HL-60 (cell line): ENCODE measurements at regions not wholly inside any gene's neighbourhood (a gene's known extent, or its start where the extent isn't known, plus 50 kb on each side); places are given as distances from the start of the nearest gene placed in this dataset.

Experiments used
- DNase-seq, 2 experiments: peaks; one replicate each; pipeline ENCODE4 v3.0.0-alpha.2; 2010 to 2020; ENCODE audit warnings: low read depth in 1 of 2, low spot score in 1 of 2
- H3K27ac ChIP-seq: fragments of 250-450 bp; sonication (Bioruptor Pico); replicated peaks from 2 replicates; pipeline ENCODE4 v1.5.1; 2020; ENCODE audit warnings: mild to moderate bottlenecking, moderate library complexity
- H3K27me3 ChIP-seq: fragments of 250-450 bp; sonication (Bioruptor Pico); 2 replicates; pipeline ENCODE4 v1.5.1; 2021; ENCODE audit warnings: mild to moderate bottlenecking, moderate library complexity; ENCODE audit not compliant: insufficient read depth, poor library complexity, severe bottlenecking
- H3K4me3 ChIP-seq: replicated peaks from 2 replicates; pipeline ENCODE4 v1.5.1; 2011; ENCODE audit warnings: mild to moderate bottlenecking, control low read depth, low read length; ENCODE audit not compliant: insufficient read depth
- CTCF ChIP-seq: IDR thresholded peaks from one replicate; pipeline ENCODE4 v1.5.1; 2011; ENCODE audit warnings: low read length, control low read depth, inconsistent platforms; ENCODE audit not compliant: insufficient read depth
- GABPA ChIP-seq: IDR thresholded peaks from 2 replicates; pipeline ENCODE4 v1.6.1; 2012; ENCODE audit warnings: low read depth
- POLR2AphosphoS5 ChIP-seq: IDR thresholded peaks from 2 replicates; pipeline ENCODE4 v1.6.1; 2012; ENCODE audit warnings: low read depth
- SPI1 ChIP-seq: IDR thresholded peaks from 2 replicates; pipeline ENCODE4 v1.6.1; 2012; ENCODE audit warnings: low read depth, mild to moderate bottlenecking, borderline replicate concordance
- TF ChIP-seq, protein P1 (sequence below): IDR thresholded peaks from 2 replicates; pipeline ENCODE4 v1.6.1; 2012; ENCODE audit warnings: low read depth; ENCODE audit not compliant: insufficient replicate concordance

GRCh38 chrX:134743091-134743490 lies 53.9 kb downstream of the PABIR2 start:
- DNase-seq: no peak
- no peak overlapping the region for H3K27ac ChIP-seq
- TF ChIP-seq, protein P1, sequence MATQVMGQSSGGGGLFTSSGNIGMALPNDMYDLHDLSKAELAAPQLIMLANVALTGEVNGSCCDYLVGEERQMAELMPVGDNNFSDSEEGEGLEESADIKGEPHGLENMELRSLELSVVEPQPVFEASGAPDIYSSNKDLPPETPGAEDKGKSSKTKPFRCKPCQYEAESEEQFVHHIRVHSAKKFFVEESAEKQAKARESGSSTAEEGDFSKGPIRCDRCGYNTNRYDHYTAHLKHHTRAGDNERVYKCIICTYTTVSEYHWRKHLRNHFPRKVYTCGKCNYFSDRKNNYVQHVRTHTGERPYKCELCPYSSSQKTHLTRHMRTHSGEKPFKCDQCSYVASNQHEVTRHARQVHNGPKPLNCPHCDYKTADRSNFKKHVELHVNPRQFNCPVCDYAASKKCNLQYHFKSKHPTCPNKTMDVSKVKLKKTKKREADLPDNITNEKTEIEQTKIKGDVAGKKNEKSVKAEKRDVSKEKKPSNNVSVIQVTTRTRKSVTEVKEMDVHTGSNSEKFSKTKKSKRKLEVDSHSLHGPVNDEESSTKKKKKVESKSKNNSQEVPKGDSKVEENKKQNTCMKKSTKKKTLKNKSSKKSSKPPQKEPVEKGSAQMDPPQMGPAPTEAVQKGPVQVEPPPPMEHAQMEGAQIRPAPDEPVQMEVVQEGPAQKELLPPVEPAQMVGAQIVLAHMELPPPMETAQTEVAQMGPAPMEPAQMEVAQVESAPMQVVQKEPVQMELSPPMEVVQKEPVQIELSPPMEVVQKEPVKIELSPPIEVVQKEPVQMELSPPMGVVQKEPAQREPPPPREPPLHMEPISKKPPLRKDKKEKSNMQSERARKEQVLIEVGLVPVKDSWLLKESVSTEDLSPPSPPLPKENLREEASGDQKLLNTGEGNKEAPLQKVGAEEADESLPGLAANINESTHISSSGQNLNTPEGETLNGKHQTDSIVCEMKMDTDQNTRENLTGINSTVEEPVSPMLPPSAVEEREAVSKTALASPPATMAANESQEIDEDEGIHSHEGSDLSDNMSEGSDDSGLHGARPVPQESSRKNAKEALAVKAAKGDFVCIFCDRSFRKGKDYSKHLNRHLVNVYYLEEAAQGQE: no peak
- TF ChIP-seq SPI1 (no peak), GABPA (no peak), POLR2AphosphoS5 (no peak), CTCF (no peak)
- no peaks in the 10 kb centered on the region for H3K27me3 ChIP-seq
- H3K4me3 ChIP-seq: no peak overlapping the region

DNA sequence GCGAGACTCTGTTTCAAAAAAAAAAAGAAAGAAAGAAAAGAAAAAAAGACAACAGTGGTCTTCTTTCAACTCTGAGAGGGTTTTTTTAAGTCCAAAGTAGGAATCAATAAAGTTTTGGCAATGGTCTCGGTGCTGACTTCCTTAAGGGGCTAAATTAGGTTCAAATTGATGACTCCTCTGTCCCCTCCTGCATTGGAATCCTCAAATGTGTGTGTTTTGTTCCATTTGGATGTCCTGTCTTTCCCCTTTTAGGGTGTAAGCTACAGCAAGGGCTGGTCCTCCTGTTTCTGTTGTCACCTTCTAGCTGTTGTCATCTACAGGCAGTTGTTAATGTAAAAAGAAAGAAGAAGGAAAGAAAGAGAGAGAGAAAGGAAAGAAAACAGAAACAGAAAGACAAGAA lies 54.4 kb downstream of the PABIR2 start:
- H3K27ac ChIP-seq: no peak overlapping the region
- TF ChIP-seq POLR2AphosphoS5 (no peak), SPI1 (no peak), GABPA (no peak), CTCF (no peak)
- TF ChIP-seq, protein P1: no peak
- DNase-seq: no peak
- H3K27me3 ChIP-seq: no peaks in the 10 kb centered on the region
- no peak overlapping the region for H3K4me3 ChIP-seq

DNA sequence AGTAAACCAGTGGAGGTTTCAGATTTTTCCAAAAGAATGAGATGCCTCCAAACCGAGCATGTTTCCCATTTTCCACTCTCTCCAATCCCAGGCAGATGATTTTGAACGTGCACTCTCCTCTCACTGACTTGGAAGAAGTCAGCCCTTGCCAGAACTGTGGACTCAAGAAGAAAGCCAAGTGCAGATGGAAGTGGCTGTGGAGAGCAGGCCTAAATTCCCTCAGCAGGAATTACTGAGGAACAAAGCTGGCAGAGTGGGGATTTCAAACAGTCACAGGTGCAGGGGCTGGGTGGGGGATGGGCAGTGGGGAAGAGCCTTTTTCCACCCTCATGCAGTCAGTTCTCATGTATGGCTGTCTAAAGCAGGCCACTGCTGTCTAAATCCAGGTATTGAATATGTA lies 55.3 kb downstream of the PABIR2 start:
- no peak overlapping the region for H3K4me3 ChIP-seq
- DNase-seq: no peak
- no peaks in the 10 kb centered on the region for H3K27me3 ChIP-seq
- TF ChIP-seq SPI1 (no peak), CTCF (no peak), GABPA (no peak), POLR2AphosphoS5 (no peak)
- TF ChIP-seq, protein P1: no peak
- no peak overlapping the region for H3K27ac ChIP-seq
